H1 (cell line): ENCODE measurements at regions not wholly inside any gene's neighbourhood (a gene's known extent, or its start where the extent isn't known, plus 50 kb on each side); places are given as distances from the start of the nearest gene placed in this dataset.
A peak's percentile ranks its signal among the peaks of the same experiment; 100 is the strongest.

Experiments used
- CTCF ChIA-PET: fragments of 300-600 bp; sonication (Branson Sonifier 250); formaldehyde crosslinking; loops from one replicate; lab custom pipeline; 2021; ENCODE audit not compliant: partially characterized antibody; lab: Charles Lee
- POLR2A ChIA-PET: fragments of 300-600 bp; sonication (Branson Sonifier 250); formaldehyde crosslinking; loops from one replicate; lab custom pipeline; 2021; ENCODE audit warnings: inconsistent platforms; ENCODE audit not compliant: partially characterized antibody; lab: Charles Lee
- DNase-seq, 2 experiments: peaks; one replicate each; pipeline versions ENCODE4 v3.0.0 to v3.0.0-alpha.2; 2010 to 2022; ENCODE audit warnings: low spot score in 2 of 2, low read depth in 1 of 2, mixed read lengths in 1 of 2
- FAIRE-seq: peaks from 2 replicates; lab custom pipeline; 2011; peaks lifted over from hg19 to GRCh38; lab: Jason Lieb, UNC
- H2AFZ ChIP-seq: 2 replicates; pipeline ENCODE4 v1.8.1; 2012; ENCODE audit warnings: low read length, inconsistent platforms
- H2AK5ac ChIP-seq: 2 replicates; pipeline ENCODE4 v1.6.1; 2013; ENCODE audit warnings: low read depth, low read length
- H2BK120ac ChIP-seq: replicated peaks from 2 replicates; pipeline ENCODE3; 2013; ENCODE audit warnings: low read depth, low read length, inconsistent platforms
- H2BK12ac ChIP-seq: 2 replicates; pipeline ENCODE4 v1.6.1; 2013; ENCODE audit warnings: low read depth, low read length
- H2BK15ac ChIP-seq: 2 replicates; pipeline ENCODE4 v1.6.1; 2013; ENCODE audit warnings: low read length
- H2BK20ac ChIP-seq: 2 replicates; pipeline ENCODE4 v1.6.1; 2013; ENCODE audit warnings: low read length
- H2BK5ac ChIP-seq: 2 replicates; pipeline ENCODE4 v1.6.1; 2013; ENCODE audit warnings: low read depth, low read length
- H3K14ac ChIP-seq: 2 replicates; pipeline ENCODE4 v1.6.1; 2013; ENCODE audit warnings: inconsistent platforms; ENCODE audit not compliant: insufficient read length
- H3K18ac ChIP-seq: 2 replicates; pipeline ENCODE4 v1.6.1; 2013; ENCODE audit warnings: low read length; ENCODE audit errors: extremely low read depth
- H3K23ac ChIP-seq: 2 replicates; pipeline ENCODE4 v1.6.1; 2013; ENCODE audit warnings: inconsistent platforms; ENCODE audit not compliant: insufficient read length
- H3K23me2 ChIP-seq: 2 replicates; pipeline ENCODE4 v1.6.1; 2013; ENCODE audit warnings: low read depth, low read length
- H3K27ac ChIP-seq: 2 replicates; pipeline ENCODE4 v1.6.1; 2011; ENCODE audit warnings: low read depth, low read length, inconsistent platforms
- H3K27me3 ChIP-seq, 4 experiments: replicated peaks in 1 of 4; 1 replicate in 1 of 4; 2 replicates in 3 of 4; pipeline versions ENCODE4 v1.6.1 to v1.8.1; 2011 to 2013; ENCODE audit warnings: low read length in 3 of 4, mild to moderate bottlenecking in 3 of 4, inconsistent platforms in 2 of 4, mixed read lengths in 2 of 4, moderate library complexity in 1 of 4; ENCODE audit not compliant: control insufficient read depth in 3 of 4, insufficient read depth in 3 of 4; ENCODE audit errors: extremely low read depth in 1 of 4
- H3K36me3 ChIP-seq, 4 experiments: 2 replicates each; pipeline versions ENCODE4 v1.6.1 to v1.8.1; 2011 to 2013; ENCODE audit warnings: mild to moderate bottlenecking in 4 of 4, low read length in 3 of 4, moderate library complexity in 2 of 4, control low read depth in 1 of 4, inconsistent platforms in 1 of 4; ENCODE audit not compliant: insufficient read depth in 4 of 4, control insufficient read depth in 2 of 4
- H3K4ac ChIP-seq: replicated peaks from 2 replicates; pipeline ENCODE3; 2013; ENCODE audit warnings: low read length, low read depth, mixed read lengths, inconsistent platforms; ENCODE audit not compliant: insufficient read length
- H3K4me1 ChIP-seq, 4 experiments: replicated peaks in 1 of 4; 1 replicate in 1 of 4; 2 replicates in 3 of 4; pipeline versions ENCODE4 v1.6.1 to v1.8.1; 2011 to 2013; ENCODE audit warnings: low read length in 3 of 4, inconsistent platforms in 2 of 4, mixed read lengths in 1 of 4; ENCODE audit not compliant: insufficient read depth in 4 of 4, control insufficient read depth in 3 of 4
- H3K4me2 ChIP-seq, 2 experiments: 2 replicates each; pipeline versions ENCODE4 v1.6.1 to v1.8.1; 2011 to 2013; ENCODE audit warnings: low read depth in 2 of 2, low read length in 2 of 2, control low read depth in 1 of 2, inconsistent platforms in 1 of 2, mild to moderate bottlenecking in 1 of 2; ENCODE audit not compliant: insufficient read depth in 1 of 2
- H3K4me3 ChIP-seq, 4 experiments: fragments of 200-600, 300-600 bp in 1 of 4; sonication (generic), shearing (Covaris generic), sonication (Bioruptor Twin) in 1 of 4; 2 replicates each; pipeline versions ENCODE4 v1.5.1 to v1.8.1; 2011 to 2016; ENCODE audit warnings: low read length in 4 of 4, low read depth in 3 of 4, control low read depth in 2 of 4, inconsistent platforms in 2 of 4, mild to moderate bottlenecking in 2 of 4, mixed read lengths in 1 of 4, moderate library complexity in 1 of 4; ENCODE audit not compliant: insufficient read depth in 2 of 4; ENCODE audit errors: extremely low read depth in 1 of 4
- H3K56ac ChIP-seq: replicated peaks from 2 replicates; pipeline ENCODE3; 2013; ENCODE audit warnings: low read depth, mild to moderate bottlenecking, mixed read lengths, low read length, inconsistent platforms; ENCODE audit not compliant: insufficient read length
- H3K79me1 ChIP-seq: 2 replicates; pipeline ENCODE4 v1.6.1; 2013; ENCODE audit warnings: low read depth, low read length, control low read depth
- H3K79me2 ChIP-seq, 2 experiments: 2 replicates each; pipeline versions ENCODE4 v1.6.1 to v1.8.1; 2012 to 2013; ENCODE audit warnings: low read length in 2 of 2, mild to moderate bottlenecking in 2 of 2, inconsistent platforms in 1 of 2; ENCODE audit not compliant: insufficient read depth in 2 of 2, control insufficient read depth in 1 of 2
- H3K9ac ChIP-seq, 4 experiments: replicated peaks in 1 of 4; 1 replicate in 1 of 4; 2 replicates in 3 of 4; pipeline versions ENCODE4 v1.6.1 to v1.8.1; 2011 to 2013; ENCODE audit warnings: low read depth in 3 of 4, low read length in 3 of 4, control low read depth in 2 of 4, mild to moderate bottlenecking in 2 of 4, moderate library complexity in 2 of 4, inconsistent platforms in 1 of 4; ENCODE audit errors: extremely low read depth in 1 of 4
- H3K9me3 ChIP-seq, 2 experiments: 2 replicates each; pipeline versions ENCODE4 v1.6.1 to v1.8.1; 2012 to 2013; ENCODE audit warnings: mild to moderate bottlenecking in 2 of 2, moderate library complexity in 2 of 2, control low read depth in 1 of 2, inconsistent platforms in 1 of 2, low read depth in 1 of 2, low read length in 1 of 2, mixed read lengths in 1 of 2; ENCODE audit not compliant: insufficient read depth in 2 of 2
- H4K20me1 ChIP-seq, 2 experiments: replicated peaks in 1 of 2; 2 replicates each; pipeline versions ENCODE3 to v1.8.1; 2011 to 2013; ENCODE audit warnings: inconsistent platforms in 2 of 2, low read length in 2 of 2, mild to moderate bottlenecking in 1 of 2; ENCODE audit not compliant: insufficient read depth in 2 of 2, control insufficient read depth in 1 of 2
- H4K5ac ChIP-seq: 2 replicates; pipeline ENCODE4 v1.6.1; 2013; ENCODE audit warnings: low read length, low read depth, mixed read lengths, inconsistent platforms; ENCODE audit not compliant: insufficient read length
- H4K8ac ChIP-seq: 2 replicates; pipeline ENCODE4 v1.8.0; 2013; ENCODE audit warnings: mild to moderate bottlenecking, moderate library complexity, low read length, inconsistent platforms; ENCODE audit not compliant: insufficient read depth; ENCODE audit errors: extremely low read depth
- H4K91ac ChIP-seq: replicated peaks from 2 replicates; pipeline ENCODE3; 2013; ENCODE audit warnings: low read length, mixed read lengths, inconsistent platforms; ENCODE audit not compliant: insufficient read length
- CREB1 ChIP-seq: IDR thresholded peaks from 2 replicates; pipeline ENCODE4 v1.6.1; 2012; ENCODE audit warnings: inconsistent platforms
- GABPA ChIP-seq: IDR thresholded peaks from 2 replicates; pipeline ENCODE4 v1.6.1; 2011; ENCODE audit warnings: mild to moderate bottlenecking, low read length, moderate library complexity, borderline replicate concordance; ENCODE audit not compliant: insufficient read depth
- PHF8 ChIP-seq: fragments of 200-600 bp; sonication (generic); conservative IDR thresholded peaks from 2 replicates; pipeline ENCODE4 v1.7.1; 2012; ENCODE audit warnings: low read depth, mild to moderate bottlenecking, inconsistent platforms, low read length, moderate library complexity
- RAD21 ChIP-seq, 2 experiments: IDR thresholded peaks in 1 of 2; conservative IDR thresholded peaks in 1 of 2; 2 replicates each; pipeline ENCODE4 v1.6.1; 2011; ENCODE audit warnings: low read depth in 2 of 2, low read length in 2 of 2, improper control_type of control experiment in 1 of 2, inconsistent platforms in 1 of 2, mild to moderate bottlenecking in 1 of 2, moderate library complexity in 1 of 2
- SAP30 ChIP-seq: fragments of 300-600 bp; sonication (generic); IDR thresholded peaks from 2 replicates; pipeline ENCODE4 v1.7.1; 2012; ENCODE audit warnings: low read length, moderate library complexity, mild to moderate bottlenecking, inconsistent platforms; ENCODE audit not compliant: insufficient read depth, insufficient replicate concordance
- TEAD4 ChIP-seq: IDR thresholded peaks from 2 replicates; pipeline ENCODE4 v1.6.1; 2012; ENCODE audit warnings: low read depth, low read length, inconsistent platforms, mixed read lengths
- WGBS, 2 experiments: shearing (Covaris generic) in 1 of 2; methylation state at CpG; one replicate each; pipeline versions ENCODE4 v1.1.6 to v1.1.7; 2013 to 2015; ENCODE audit warnings: low lambda C conversion rate in 2 of 2, mixed read lengths in 2 of 2, inconsistent platforms in 1 of 2, low coverage in 1 of 2, missing lambda C conversion rate in 1 of 2; ENCODE audit not compliant: insufficient replicate concordance in 2 of 2, insufficient coverage in 1 of 2, insufficient read length in 1 of 2; ENCODE audit errors: extremely low coverage in 1 of 2, missing lambda C conversion rate in 1 of 2; 5-methylcytosine and 5-hydroxymethylcytosine counted together

- Histone ChIP-seq H3K79me2 (no peaks in the 10 kb centered on the region), H2AFZ (peak overlapping the region; percentile 67), H4K8ac (no peak overlapping the region), H3K4me1 (peaks cover 0 to 5% (median 2%) of the 10 kb centered on the region in 4 experiments; a peak in 3 of 7 replicates), H2AK5ac (no peak overlapping the region), H2BK20ac (no peak overlapping the region), H3K4me3 (no peak overlapping the region), H3K23me2 (no peaks in the 10 kb centered on the region), H3K18ac (peak overlapping the region; percentile 29; the same call in 1 of the 2 replicates), H3K27ac (no peak overlapping the region), H3K14ac (no peak overlapping the region), H3K4ac (no peak overlapping the region), H3K36me3 (no peaks in the 10 kb centered on the region), H2BK5ac (no peak overlapping the region), H3K23ac (no peak overlapping the region), H4K20me1 (no peaks in the 10 kb centered on the region), H3K79me1 (no peaks in the 10 kb centered on the region), H2BK120ac (no peak overlapping the region), H3K9ac (no peak overlapping the region), H4K91ac (no peak overlapping the region), H3K9me3 (peaks cover 6 to 13% of the 10 kb centered on the region in 2 experiments; a peak in 3 of 4 replicates), H4K5ac (no peak overlapping the region), H3K27me3 (no peaks in the 10 kb centered on the region), H3K56ac (no peak overlapping the region), H2BK15ac (no peak overlapping the region), H2BK12ac (no peak overlapping the region), H3K4me2 (peak overlapping the region; percentile 32 to 49)
- FAIRE-seq (peak; percentile 78), DNase-seq (peak; percentile 15 to 50)
- ChIA-PET POLR2A (no interaction called here), CTCF (interaction anchor here (1.2 to 1.5 kb wide), 2 partner anchors 51 to 61 kb away, joined by 4 to 5 read pairs; no protein-coding TSS in a partner anchor)
- TF ChIP-seq SAP30 (no peak), TEAD4 (0 out of 2 replicates have a peak, but pooled peaks have one; percentile 14), PHF8 (no peak), CREB1 (peak; percentile 40; the same call in 1 of the 2 replicates), RAD21 (IDR thresholded peaks at IDR 0.05 in 1 of 2, conservative IDR thresholded peaks at IDR 0.05 in 1 of 2; ENCODE audit: low read depth in 2 of 2, low read length in 2 of 2) (peak in 1 of 2 experiments; percentile 17; a peak in 1 of 4 replicates), GABPA (no peak)
- 50% methylated on average over 1 of the region's 1 CpG; no CpG with 5 or more reads in 1 of the 2 experiments for WGBS, 2 experiments
These were observed 64.8 kb upstream of the PLCXD3 start for GRCh38 chr5:41575110-41575779.
